ENCODE measurements at regions not wholly inside any gene's neighbourhood (a gene's known extent, or its start where the extent isn't known, plus 50 kb on each side); places are given as distances from the start of the nearest gene placed in this dataset.

DNA sequence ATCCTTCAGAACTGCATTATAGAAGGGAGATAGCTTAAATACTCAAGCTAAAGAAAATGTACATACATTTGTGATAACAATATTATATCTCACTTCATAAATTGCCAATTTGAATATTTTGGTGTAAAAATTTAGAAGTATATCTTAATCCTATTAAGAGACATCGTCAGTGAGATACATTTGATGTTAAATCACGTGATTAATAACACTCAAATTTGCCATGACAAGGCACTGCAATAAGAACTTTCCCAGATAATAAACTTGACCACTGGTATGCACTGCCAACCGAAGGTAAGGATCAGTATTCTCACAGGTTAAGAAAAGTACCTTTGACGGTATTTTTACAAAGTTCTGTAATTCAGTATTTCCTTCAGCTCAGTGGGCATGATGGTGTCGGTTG is 764.7 kb upstream of the FRG1 start:
- TF ChIP-seq, protein P1, sequence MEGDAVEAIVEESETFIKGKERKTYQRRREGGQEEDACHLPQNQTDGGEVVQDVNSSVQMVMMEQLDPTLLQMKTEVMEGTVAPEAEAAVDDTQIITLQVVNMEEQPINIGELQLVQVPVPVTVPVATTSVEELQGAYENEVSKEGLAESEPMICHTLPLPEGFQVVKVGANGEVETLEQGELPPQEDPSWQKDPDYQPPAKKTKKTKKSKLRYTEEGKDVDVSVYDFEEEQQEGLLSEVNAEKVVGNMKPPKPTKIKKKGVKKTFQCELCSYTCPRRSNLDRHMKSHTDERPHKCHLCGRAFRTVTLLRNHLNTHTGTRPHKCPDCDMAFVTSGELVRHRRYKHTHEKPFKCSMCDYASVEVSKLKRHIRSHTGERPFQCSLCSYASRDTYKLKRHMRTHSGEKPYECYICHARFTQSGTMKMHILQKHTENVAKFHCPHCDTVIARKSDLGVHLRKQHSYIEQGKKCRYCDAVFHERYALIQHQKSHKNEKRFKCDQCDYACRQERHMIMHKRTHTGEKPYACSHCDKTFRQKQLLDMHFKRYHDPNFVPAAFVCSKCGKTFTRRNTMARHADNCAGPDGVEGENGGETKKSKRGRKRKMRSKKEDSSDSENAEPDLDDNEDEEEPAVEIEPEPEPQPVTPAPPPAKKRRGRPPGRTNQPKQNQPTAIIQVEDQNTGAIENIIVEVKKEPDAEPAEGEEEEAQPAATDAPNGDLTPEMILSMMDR (IDR thresholded peaks at IDR 0.05) = no peak
- TF ChIP-seq POLR2A (IDR thresholded peaks at IDR 0.05) = no peak

Data from lower leg skin (tissue), 3 donors.